ENCODE measurements at regions not wholly inside any gene's neighbourhood (a gene's known extent, or its start where the extent isn't known, plus 50 kb on each side); places are given as distances from the start of the nearest gene placed in this dataset.

DNA sequence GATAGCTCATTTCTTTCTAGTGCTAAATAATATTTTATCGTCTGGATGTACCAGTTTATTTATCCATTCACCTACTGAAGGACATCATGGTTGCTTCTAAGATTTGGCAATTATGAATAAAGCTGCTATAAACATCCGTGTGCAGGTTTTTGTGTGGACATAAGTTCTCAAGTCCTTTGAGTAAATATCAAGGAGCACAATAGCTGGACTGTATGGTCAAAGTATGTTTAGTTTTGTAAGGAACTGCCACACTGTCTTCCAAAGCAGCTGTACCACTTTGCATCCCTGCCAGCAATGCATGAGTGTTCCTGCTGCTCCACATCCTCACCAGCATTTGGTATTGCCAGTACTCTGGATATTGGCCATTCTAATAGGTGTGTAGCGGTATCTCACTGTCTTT, 447.4 kb downstream of the MED13L start:
- Histone ChIP-seq H3K36me3 (ENCODE audit: control insufficient read depth in 1 of 2, insufficient read depth in 2 of 2, low read length in 1 of 2) (no peaks in the 10 kb centered on the region), H3K4me1 (ENCODE audit: control insufficient read depth in 1 of 2, insufficient read depth in 2 of 2, low read length in 2 of 2) (no peaks in the 10 kb centered on the region), H3K27me3 (ENCODE audit: control insufficient read depth in 1 of 2, insufficient read depth in 2 of 2, low read length in 1 of 2) (no peaks in the 10 kb centered on the region), H3K4me3 (ENCODE audit: low read length in 2 of 2) (no peak overlapping the region), H3K9me3 (ENCODE audit: control insufficient read depth, low read length) (peaks cover 3% of the 10 kb centered on the region), H3K27ac (ENCODE audit: low read depth in 1 of 2, low read length in 2 of 2) (no peak overlapping the region)
- no peak for ATAC-seq (ENCODE audit: low FRiP score)
- DNase-seq: no peak
- WGBS, 2 donors: 83% methylated on average over 3 of the region's 3 CpGs
- intact Hi-C loops (cut with DNase I): no loop called here

DNA sequence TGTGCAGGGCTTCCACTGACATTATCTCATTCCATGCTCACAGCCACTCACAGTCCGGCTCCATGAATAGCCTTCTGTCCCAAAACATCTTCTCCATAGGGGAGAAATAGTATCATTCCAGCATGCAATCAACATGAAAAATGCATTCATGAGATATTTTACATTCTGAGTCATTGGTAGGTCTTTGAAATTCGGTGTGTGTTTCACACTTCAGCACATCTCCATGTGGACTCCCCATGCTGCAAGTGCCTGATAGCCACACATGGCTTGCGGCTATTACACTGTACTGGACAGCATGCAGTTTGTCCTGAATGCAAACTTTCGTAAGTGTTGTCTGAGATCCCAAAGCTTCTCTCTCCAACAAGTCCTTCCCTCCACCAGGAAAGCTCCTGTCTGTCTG, 449.3 kb downstream of the MED13L start:
- 62 to 77% methylated on average over 4 of the region's 4 CpGs for WGBS, 2 donors
- Histone ChIP-seq H3K9me3 (ENCODE audit: control insufficient read depth, low read length) (peaks cover 3% of the 10 kb centered on the region), H3K4me3 (ENCODE audit: low read length in 2 of 2) (no peak overlapping the region), H3K27ac (ENCODE audit: low read depth in 1 of 2, low read length in 2 of 2) (no peak overlapping the region), H3K4me1 (ENCODE audit: control insufficient read depth in 1 of 2, insufficient read depth in 2 of 2, low read length in 2 of 2) (no peaks in the 10 kb centered on the region), H3K27me3 (ENCODE audit: control insufficient read depth in 1 of 2, insufficient read depth in 2 of 2, low read length in 1 of 2) (no peaks in the 10 kb centered on the region), H3K36me3 (ENCODE audit: control insufficient read depth in 1 of 2, insufficient read depth in 2 of 2, low read length in 1 of 2) (no peaks in the 10 kb centered on the region)
- DNase-seq (no peak), ATAC-seq (ENCODE audit: low FRiP score) (no peak)
- intact Hi-C loops (cut with DNase I): no loop called here

DNA sequence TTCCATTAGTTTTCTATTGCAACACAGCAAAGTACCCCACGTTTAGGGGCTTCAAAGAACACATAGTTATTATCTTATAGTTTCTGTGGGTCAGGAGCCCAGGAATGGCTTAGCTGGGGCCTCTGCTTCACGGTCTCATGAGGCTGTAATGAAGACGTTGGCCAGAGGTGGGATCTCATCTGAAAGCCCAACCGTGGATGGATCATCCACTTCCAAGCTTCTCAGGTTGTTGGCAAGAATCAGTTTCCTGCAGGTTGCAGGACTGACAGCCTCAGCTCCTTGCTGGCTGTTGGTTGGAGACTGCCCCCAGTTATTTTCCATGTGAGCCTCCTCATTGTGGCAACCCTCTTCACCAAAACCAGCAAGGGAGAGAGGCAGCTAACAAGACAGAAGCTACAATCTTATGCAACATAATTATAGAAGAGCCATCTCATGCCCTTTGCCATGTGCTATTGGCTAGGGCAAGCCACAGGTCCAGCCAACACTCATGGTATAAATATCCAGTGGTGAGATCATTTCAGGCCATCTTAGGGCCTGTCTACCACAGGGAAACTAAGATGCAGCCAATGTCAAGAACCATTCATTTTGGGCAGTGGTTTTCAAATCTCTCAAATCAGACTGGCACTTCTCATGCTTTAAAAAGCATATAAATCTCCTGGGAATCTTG, 452.4 kb downstream of the MED13L start:
- H3K9me3 ChIP-seq (ENCODE audit: control insufficient read depth, low read length): peaks cover 1% of the 10 kb centered on the region
- intact Hi-C loops (cut with DNase I): no loop called here
- WGBS, 2 donors: 86 to 87% methylated on average over 4 of the region's 4 CpGs
- DNase-seq (no peak), ATAC-seq (ENCODE audit: low FRiP score) (no peak)
- H3K4me1 ChIP-seq (ENCODE audit: control insufficient read depth in 1 of 2, insufficient read depth in 2 of 2, low read length in 2 of 2): no peaks in the 10 kb centered on the region
- H3K27me3 ChIP-seq (ENCODE audit: control insufficient read depth in 1 of 2, insufficient read depth in 2 of 2, low read length in 1 of 2): no peaks in the 10 kb centered on the region
- H3K36me3 ChIP-seq (ENCODE audit: control insufficient read depth in 1 of 2, insufficient read depth in 2 of 2, low read length in 1 of 2): no peaks in the 10 kb centered on the region
- no peak overlapping the region for H3K4me3 ChIP-seq (ENCODE audit: low read length in 2 of 2)
- H3K27ac ChIP-seq (ENCODE audit: low read depth in 1 of 2, low read length in 2 of 2): no peak overlapping the region

DNA sequence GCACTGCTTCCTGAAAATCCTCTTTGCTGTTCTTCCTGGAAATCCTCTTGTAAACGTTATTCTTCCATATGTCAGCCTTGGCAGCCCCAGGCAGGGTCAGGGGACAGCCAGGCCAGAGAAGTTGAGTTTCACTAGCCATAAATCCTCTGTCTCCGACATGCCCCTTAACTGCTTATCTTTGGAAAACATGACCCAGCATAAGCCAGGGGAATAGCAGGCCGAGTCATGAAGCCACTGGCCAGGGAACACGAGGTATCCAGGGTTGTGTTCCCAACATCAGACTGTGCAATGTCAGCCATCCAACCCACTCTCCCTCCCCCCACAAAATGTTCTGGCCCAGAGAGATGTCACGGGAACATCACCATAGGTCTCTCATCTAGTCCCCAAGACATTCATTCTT, 453.9 kb downstream of the MED13L start:
- no peaks in the 10 kb centered on the region for H3K4me1 ChIP-seq (ENCODE audit: control insufficient read depth in 1 of 2, insufficient read depth in 2 of 2, low read length in 2 of 2)
- intact Hi-C loops (cut with DNase I): no loop called here
- WGBS, 2 donors: 24 to 26% methylated on average over 5 of the region's 5 CpGs
- H3K27me3 ChIP-seq (ENCODE audit: control insufficient read depth in 1 of 2, insufficient read depth in 2 of 2, low read length in 1 of 2): no peaks in the 10 kb centered on the region
- H3K27ac ChIP-seq (ENCODE audit: low read depth in 1 of 2, low read length in 2 of 2): no peak overlapping the region
- no peak for DNase-seq
- no peak overlapping the region for H3K4me3 ChIP-seq (ENCODE audit: low read length in 2 of 2)
- ATAC-seq (ENCODE audit: low FRiP score): no peak
- no peaks in the 10 kb centered on the region for H3K36me3 ChIP-seq (ENCODE audit: control insufficient read depth in 1 of 2, insufficient read depth in 2 of 2, low read length in 1 of 2)
- H3K9me3 ChIP-seq (ENCODE audit: control insufficient read depth, low read length): peaks cover 1% of the 10 kb centered on the region

DNA sequence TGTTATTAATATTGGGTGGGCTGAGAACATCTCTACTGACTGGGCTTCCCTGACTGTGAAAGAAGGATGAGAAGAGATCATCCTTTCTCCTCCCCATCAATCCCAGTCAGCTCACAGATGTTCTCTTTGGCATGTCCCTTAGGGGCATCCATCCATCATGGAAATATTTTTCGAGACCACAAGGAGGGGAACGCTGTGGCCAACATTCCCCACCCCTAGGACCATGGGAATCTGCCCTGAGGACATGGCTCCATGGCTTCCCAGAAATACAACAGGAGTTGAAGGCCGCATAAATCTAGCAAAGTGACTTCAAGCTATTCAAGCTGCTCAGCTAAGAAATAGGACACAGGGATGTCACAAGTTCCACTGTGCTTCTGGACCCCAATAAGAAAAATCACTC, 456.8 kb downstream of the MED13L start:
- intact Hi-C loops (cut with DNase I): no loop called here
- Histone ChIP-seq H3K27ac (ENCODE audit: low read depth in 1 of 2, low read length in 2 of 2) (no peak overlapping the region), H3K4me1 (ENCODE audit: control insufficient read depth in 1 of 2, insufficient read depth in 2 of 2, low read length in 2 of 2) (no peaks in the 10 kb centered on the region), H3K9me3 (ENCODE audit: control insufficient read depth, low read length) (peaks cover 1% of the 10 kb centered on the region), H3K27me3 (ENCODE audit: control insufficient read depth in 1 of 2, insufficient read depth in 2 of 2, low read length in 1 of 2) (no peaks in the 10 kb centered on the region), H3K36me3 (ENCODE audit: control insufficient read depth in 1 of 2, insufficient read depth in 2 of 2, low read length in 1 of 2) (no peaks in the 10 kb centered on the region), H3K4me3 (ENCODE audit: low read length in 2 of 2) (no peak overlapping the region)
- no peak for DNase-seq
- ATAC-seq (ENCODE audit: low FRiP score): no peak
- WGBS, 2 donors: 49 to 65% methylated on average over 3 of the region's 3 CpGs

DNA sequence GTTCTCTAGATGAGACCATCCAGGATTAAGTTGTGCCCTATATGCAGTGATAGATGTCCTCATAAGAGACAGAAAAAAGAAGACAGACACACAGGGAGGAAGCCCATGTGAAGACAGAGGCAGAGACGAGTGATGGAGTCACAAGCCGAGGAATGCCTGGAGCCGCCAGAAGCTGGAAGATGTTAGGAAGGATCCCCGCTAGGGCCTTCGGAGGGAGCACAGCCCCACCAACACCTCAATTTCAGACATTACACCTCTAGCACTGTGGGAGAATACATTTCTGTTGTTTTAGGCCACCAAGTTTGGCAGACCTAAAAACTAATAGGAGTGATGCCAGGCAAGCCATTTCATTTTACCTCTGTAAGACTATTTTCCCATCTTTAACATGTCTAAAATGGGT, 458.5 kb downstream of the MED13L start:
- ATAC-seq (ENCODE audit: low FRiP score): no peak
- DNase-seq: no peak
- H3K27me3 ChIP-seq (ENCODE audit: control insufficient read depth in 1 of 2, insufficient read depth in 2 of 2, low read length in 1 of 2): no peaks in the 10 kb centered on the region
- no peak overlapping the region for H3K27ac ChIP-seq (ENCODE audit: low read depth in 1 of 2, low read length in 2 of 2)
- H3K36me3 ChIP-seq (ENCODE audit: control insufficient read depth in 1 of 2, insufficient read depth in 2 of 2, low read length in 1 of 2): no peaks in the 10 kb centered on the region
- H3K9me3 ChIP-seq (ENCODE audit: control insufficient read depth, low read length): peaks cover 2% of the 10 kb centered on the region
- 89 to 90% methylated on average over 5 of the region's 5 CpGs for WGBS, 2 donors
- H3K4me1 ChIP-seq (ENCODE audit: control insufficient read depth in 1 of 2, insufficient read depth in 2 of 2, low read length in 2 of 2): no peaks in the 10 kb centered on the region
- intact Hi-C loops (cut with DNase I): no loop called here
- no peak overlapping the region for H3K4me3 ChIP-seq (ENCODE audit: low read length in 2 of 2)

DNA sequence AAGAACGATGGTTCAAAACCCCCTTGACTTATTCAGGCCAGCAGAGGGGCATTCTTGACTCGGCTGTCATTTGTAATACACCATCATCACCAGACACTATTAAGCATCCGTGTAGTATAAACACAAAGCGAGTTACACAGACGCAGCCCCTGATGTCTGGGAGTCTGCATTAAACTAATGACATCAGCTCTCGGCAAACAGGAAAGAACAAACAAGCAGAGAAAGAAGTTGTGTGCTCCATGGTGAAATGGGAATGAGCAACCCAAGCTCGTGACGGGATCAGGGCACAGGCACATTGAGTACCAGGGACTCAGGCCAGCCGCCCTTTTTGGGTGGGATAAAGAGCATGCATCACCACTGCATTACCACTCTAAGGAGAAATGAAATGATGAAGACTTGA, 460.1 kb downstream of the MED13L start:
- 76 to 80% methylated on average over 9 of the region's 9 CpGs for WGBS, 2 donors
- H3K36me3 ChIP-seq (ENCODE audit: control insufficient read depth in 1 of 2, insufficient read depth in 2 of 2, low read length in 1 of 2): no peaks in the 10 kb centered on the region
- no peaks in the 10 kb centered on the region for H3K4me1 ChIP-seq (ENCODE audit: control insufficient read depth in 1 of 2, insufficient read depth in 2 of 2, low read length in 2 of 2)

DNA sequence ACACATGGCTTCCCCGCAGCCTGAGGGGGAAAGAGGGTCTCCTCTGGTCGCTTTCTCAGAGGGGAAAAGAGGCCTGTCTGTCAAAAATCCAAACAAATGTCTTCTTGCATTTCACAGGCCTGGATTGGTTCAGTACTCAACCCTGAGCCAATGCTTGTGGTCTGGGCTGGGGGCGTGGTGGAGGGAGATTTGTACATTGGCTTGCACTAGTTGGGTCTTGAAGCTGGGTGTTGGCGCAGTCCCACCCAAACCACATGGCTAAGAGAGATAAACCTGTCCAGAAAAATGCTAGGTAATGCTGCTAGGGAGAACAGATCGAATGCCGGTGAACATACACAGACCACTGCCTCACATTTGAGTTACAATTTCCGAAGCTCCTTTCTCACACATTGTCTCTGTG, 461.6 kb downstream of the MED13L start:
- DNase-seq (no peak), ATAC-seq (ENCODE audit: low FRiP score) (no peak)
- H3K4me3 ChIP-seq (ENCODE audit: low read length in 2 of 2): no peak overlapping the region
- intact Hi-C loops (cut with DNase I): no loop called here
- H3K27me3 ChIP-seq (ENCODE audit: control insufficient read depth in 1 of 2, insufficient read depth in 2 of 2, low read length in 1 of 2): peaks cover 3 to 4% of the 10 kb centered on the region in 2 donors
- H3K4me1 ChIP-seq (ENCODE audit: control insufficient read depth in 1 of 2, insufficient read depth in 2 of 2, low read length in 2 of 2): no peaks in the 10 kb centered on the region
- peaks cover 5% of the 10 kb centered on the region for H3K9me3 ChIP-seq (ENCODE audit: control insufficient read depth, low read length)
- WGBS, 2 donors: 82 to 93% methylated on average over 7 of the region's 7 CpGs
- no peak overlapping the region for H3K27ac ChIP-seq (ENCODE audit: low read depth in 1 of 2, low read length in 2 of 2)
- no peaks in the 10 kb centered on the region for H3K36me3 ChIP-seq (ENCODE audit: control insufficient read depth in 1 of 2, insufficient read depth in 2 of 2, low read length in 1 of 2)

More for the DNA sequence above, 460.1 kb downstream of the MED13L start:
- no peak for DNase-seq
- no peak overlapping the region for H3K27ac ChIP-seq (ENCODE audit: low read depth in 1 of 2, low read length in 2 of 2)
- intact Hi-C loops (cut with DNase I): no loop called here
- H3K4me3 ChIP-seq (ENCODE audit: low read length in 2 of 2): no peak overlapping the region
- H3K27me3 ChIP-seq (ENCODE audit: control insufficient read depth in 1 of 2, insufficient read depth in 2 of 2, low read length in 1 of 2): peaks cover 0 to 4% of the 10 kb centered on the region in 2 donors
- ATAC-seq (ENCODE audit: low FRiP score): no peak
- peaks cover 2% of the 10 kb centered on the region for H3K9me3 ChIP-seq (ENCODE audit: control insufficient read depth, low read length)

DNA sequence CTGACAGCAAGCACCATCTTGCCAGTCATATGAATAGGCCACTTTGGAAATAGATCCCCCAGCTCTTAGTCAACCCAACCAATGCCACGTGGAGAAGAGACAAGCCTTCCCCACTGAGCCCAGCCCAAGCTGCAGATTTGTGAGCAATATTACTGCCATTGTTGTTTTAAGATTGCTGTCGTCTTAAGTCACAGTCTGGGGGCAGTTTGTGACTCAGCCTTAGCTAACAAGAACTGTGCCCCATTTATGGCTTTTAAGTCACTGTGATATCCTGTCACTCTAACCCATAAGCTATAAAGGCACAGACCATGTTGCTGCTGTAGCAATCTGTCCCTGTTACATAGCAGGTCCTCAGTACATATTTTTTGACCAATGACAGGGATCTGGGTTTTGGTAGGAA, 464.2 kb downstream of the MED13L start:
- ATAC-seq (ENCODE audit: low FRiP score): no peak
- no peak overlapping the region for H3K4me3 ChIP-seq (ENCODE audit: low read length in 2 of 2)
- no peak overlapping the region for H3K27ac ChIP-seq (ENCODE audit: low read depth in 1 of 2, low read length in 2 of 2)
- DNase-seq: no peak
- no peaks in the 10 kb centered on the region for H3K4me1 ChIP-seq (ENCODE audit: control insufficient read depth in 1 of 2, insufficient read depth in 2 of 2, low read length in 2 of 2)
- intact Hi-C loops (cut with DNase I): no loop called here
- 49 to 63% methylated on average over 2 of the region's 2 CpGs for WGBS, 2 donors
- peaks cover 3 to 4% of the 10 kb centered on the region in 2 donors for H3K27me3 ChIP-seq (ENCODE audit: control insufficient read depth in 1 of 2, insufficient read depth in 2 of 2, low read length in 1 of 2)
- no peaks in the 10 kb centered on the region for H3K36me3 ChIP-seq (ENCODE audit: control insufficient read depth in 1 of 2, insufficient read depth in 2 of 2, low read length in 1 of 2)
- peaks cover 5% of the 10 kb centered on the region for H3K9me3 ChIP-seq (ENCODE audit: control insufficient read depth, low read length)

Data from aorta (tissue), 5 donors.